ENCODE measurements at regions not wholly inside any gene's neighbourhood (a gene's known extent, or its start where the extent isn't known, plus 50 kb on each side); places are given as distances from the start of the nearest gene placed in this dataset.
A peak's percentile ranks its signal among the peaks of the same experiment; 100 is the strongest.
"Not testable (repeated sequence)": the region's sequence is repeated elsewhere in the genome, so short reads cannot be mapped to it uniquely, and the experiment has no call there.

DNA sequence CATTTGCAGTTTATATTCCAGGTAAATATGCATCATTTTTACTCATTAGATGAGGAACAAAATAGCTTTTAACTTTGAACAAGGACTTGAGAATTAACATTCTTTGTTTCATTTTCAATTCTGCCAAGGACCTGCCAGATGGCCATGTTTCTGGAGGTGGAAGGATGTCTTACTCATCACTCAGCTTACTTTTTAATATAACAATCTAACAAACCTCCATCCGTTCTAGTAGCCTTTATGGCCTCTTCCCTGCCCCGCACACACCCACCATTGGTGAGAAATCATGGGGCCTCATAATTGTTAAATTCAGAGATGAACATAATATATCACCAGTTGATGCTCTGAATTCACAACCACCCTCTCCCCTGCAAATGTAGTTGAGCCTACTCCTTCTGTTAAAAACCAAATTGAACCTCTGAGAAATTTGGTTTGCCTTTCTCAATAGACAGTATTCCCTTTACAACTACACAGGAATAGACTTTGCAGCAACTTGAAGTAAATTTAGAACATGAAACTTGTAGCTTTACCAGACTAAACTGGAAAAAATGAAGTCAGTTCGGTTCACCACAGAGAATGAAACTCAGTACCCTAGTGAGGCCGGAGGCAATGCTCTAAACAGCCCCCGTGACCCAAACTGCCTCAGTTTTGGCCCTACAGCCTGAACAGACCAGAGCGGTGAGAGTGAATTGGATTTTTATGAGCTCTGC lies 50.1 kb upstream of the ACSL4 start:
- DNase-seq (ENCODE audit: low read depth), result peak; percentile 20
- no peak overlapping the region for H3K4me3 ChIP-seq (ENCODE audit: control insufficient read depth, low read depth, low read length)
- no peak for TF ChIP-seq CTCF (conservative IDR thresholded peaks at IDR 0.05; ENCODE audit: control insufficient read depth, insufficient read depth, low read depth, low read length)

DNA sequence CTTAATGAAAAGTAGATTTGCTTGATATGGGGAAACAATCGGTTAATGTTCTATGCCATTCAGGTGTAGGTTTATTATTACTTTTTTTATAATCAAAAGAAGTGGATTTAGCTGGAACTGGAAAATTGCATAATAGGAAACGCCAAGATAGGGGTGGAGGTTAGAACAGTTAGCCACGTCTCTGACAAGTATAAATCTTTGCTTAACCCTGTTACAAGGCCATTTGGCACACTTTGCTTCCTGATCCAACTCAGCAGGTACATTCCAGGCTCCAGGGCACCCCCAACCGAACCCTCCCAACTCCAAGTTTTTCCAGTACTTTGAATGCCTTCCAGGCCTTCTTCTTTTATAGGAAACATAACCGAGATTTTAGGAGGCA lies 50.6 kb upstream of the ACSL4 start:
- no peak for TF ChIP-seq CTCF (conservative IDR thresholded peaks at IDR 0.05; ENCODE audit: control insufficient read depth, insufficient read depth, low read depth, low read length)
- H3K4me3 ChIP-seq (ENCODE audit: control insufficient read depth, low read depth, low read length), result no peak overlapping the region
- DNase-seq (ENCODE audit: low read depth), result no peak

DNA sequence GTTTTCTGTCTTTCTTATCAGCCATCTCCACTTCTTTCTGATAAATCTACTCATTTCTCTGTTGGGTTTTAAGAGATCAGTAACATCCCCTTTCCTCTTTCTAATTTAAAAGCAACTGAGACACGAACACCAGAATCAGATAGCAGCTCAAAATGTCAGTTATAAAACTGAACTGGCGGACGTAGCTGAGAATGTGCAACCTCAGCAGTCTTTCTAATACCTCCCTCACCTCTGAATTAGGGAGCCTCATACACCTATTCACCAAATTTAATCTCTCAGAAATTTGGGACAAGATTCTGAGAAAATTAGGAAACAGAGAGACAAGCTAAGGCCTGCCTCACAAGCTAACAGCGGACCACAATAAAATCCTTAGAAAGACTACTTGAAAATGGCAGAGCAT lies 52.0 kb upstream of the ACSL4 start:
- no peak for TF ChIP-seq CTCF (conservative IDR thresholded peaks at IDR 0.05; ENCODE audit: control insufficient read depth, insufficient read depth, low read depth, low read length)
- no peak for DNase-seq (ENCODE audit: low read depth)

GRCh38 chrX:109790511-109790910 lies 57.5 kb upstream of the ACSL4 start:
- not testable (repeated sequence) for DNase-seq (ENCODE audit: low read depth); H3K4me3 ChIP-seq (ENCODE audit: control insufficient read depth, low read depth, low read length)

More for the DNA sequence above, 52.0 kb upstream of the ACSL4 start:
- H3K4me3 ChIP-seq (ENCODE audit: control insufficient read depth, low read depth, low read length), result no peak overlapping the region

GRCh38 chrX:109793191-109793590 lies 60.1 kb upstream of the ACSL4 start:
- no peak for TF ChIP-seq CTCF (conservative IDR thresholded peaks at IDR 0.05; ENCODE audit: control insufficient read depth, insufficient read depth, low read depth, low read length)
- H3K4me3 ChIP-seq (ENCODE audit: control insufficient read depth, low read depth, low read length), result no peak overlapping the region
- DNase-seq (ENCODE audit: low read depth), result no peak

- no peak overlapping the region for H3K4me3 ChIP-seq (ENCODE audit: control insufficient read depth, low read depth, low read length)
- no peak for DNase-seq (ENCODE audit: low read depth)
- no peak for TF ChIP-seq CTCF (conservative IDR thresholded peaks at IDR 0.05; ENCODE audit: control insufficient read depth, insufficient read depth, low read depth, low read length)
Measured at GRCh38 chrX:109795682-109796081, 62.6 kb upstream of the ACSL4 start.

DNA sequence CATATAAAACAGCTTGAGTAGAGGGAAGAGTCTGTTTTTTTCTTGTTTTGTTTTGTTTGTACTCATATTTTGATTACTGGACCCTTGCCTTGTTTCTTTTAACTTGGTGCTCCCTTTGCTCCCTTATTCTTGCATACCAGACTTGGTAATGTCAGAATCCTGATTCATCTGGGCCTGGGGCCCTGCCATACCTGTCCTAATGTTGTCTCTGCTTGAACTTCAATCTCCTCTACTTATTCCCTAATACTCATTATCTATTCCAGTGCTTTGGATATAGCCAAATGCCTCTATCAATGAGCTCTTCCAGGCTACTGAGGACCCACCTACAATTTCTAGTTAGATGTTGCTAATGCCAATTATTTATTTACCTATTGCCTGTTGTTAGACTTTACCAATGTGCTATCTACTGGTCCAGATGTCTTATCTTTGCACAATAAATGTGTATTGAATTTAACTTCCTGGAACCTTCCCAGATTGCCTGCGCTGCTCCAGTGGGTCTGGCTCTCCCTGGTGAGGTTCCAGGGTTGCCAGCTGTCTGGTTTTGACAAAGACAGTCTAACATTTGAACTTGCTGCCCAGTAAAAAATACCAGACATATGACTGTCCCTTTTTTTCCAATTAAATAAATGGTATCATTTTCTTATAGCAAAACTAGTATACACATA lies 64.4 kb upstream of the ACSL4 start:
- H3K4me3 ChIP-seq (ENCODE audit: control insufficient read depth, low read depth, low read length), result no peak overlapping the region
- TF ChIP-seq CTCF (conservative IDR thresholded peaks at IDR 0.05; ENCODE audit: control insufficient read depth, insufficient read depth, low read depth, low read length), result no peak
- DNase-seq (ENCODE audit: low read depth), result no peak

Data from fibroblast of mammary gland (primary cell).